ENCODE measurements at regions not wholly inside any gene's neighbourhood (a gene's known extent, or its start where the extent isn't known, plus 50 kb on each side); places are given as distances from the start of the nearest gene placed in this dataset.

DNA sequence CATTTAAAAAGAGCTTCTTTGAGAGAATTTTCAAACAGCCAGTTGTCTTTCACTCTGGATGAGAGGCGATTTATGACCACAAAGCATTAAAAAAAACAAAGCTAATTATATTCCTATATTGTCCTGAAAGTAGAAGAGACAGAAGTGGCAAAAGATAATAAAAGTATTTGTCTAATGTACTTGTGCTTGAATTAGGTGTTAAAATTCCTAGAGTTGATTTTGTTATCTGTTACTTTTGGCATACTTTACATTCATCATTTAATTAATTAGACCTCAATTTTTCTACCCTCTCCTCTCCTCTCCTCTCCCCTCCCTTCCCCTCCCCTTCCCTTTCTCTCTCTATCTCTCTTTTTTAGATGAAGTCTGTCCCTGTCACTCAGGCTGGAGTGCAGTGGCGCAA is 635.1 kb upstream of the ZNF385D start:
- no peaks in the 10 kb centered on the region for H3K27me3 ChIP-seq (ENCODE audit: control insufficient read depth, insufficient read depth, low read length)
- H3K4me3 Mint-ChIP-seq, result no peak overlapping the region
- no peaks in the 10 kb centered on the region for H3K36me3 ChIP-seq (ENCODE audit: control insufficient read depth, insufficient read depth, low read length)
- 92% methylated on average over 1 of the region's 2 CpGs for WGBS (ENCODE audit: insufficient coverage)
- H3K4me1 Mint-ChIP-seq, result no peaks in the 10 kb centered on the region
- no peak for ATAC-seq
- intact Hi-C loops (cut with micrococcal nuclease), result no loop called here
- no peak overlapping the region for H3K4me3 ChIP-seq (ENCODE audit: low read length)
- DNase-seq, result no peak
- peaks cover 2 to 8% of the 10 kb centered on the region in 2 donors for H3K9me3 Mint-ChIP-seq
- no peaks in the 10 kb centered on the region for H3K36me3 Mint-ChIP-seq
- no peaks in the 10 kb centered on the region for H3K4me1 ChIP-seq (ENCODE audit: control insufficient read depth, insufficient read depth, low read length)
- no peak overlapping the region for H3K27ac ChIP-seq (ENCODE audit: low read length)
- H3K27ac Mint-ChIP-seq, result no peak overlapping the region
- H3K27me3 Mint-ChIP-seq (ENCODE audit: low read depth in 2 of 2), result no peaks in the 10 kb centered on the region
- TF ChIP-seq, protein P1, sequence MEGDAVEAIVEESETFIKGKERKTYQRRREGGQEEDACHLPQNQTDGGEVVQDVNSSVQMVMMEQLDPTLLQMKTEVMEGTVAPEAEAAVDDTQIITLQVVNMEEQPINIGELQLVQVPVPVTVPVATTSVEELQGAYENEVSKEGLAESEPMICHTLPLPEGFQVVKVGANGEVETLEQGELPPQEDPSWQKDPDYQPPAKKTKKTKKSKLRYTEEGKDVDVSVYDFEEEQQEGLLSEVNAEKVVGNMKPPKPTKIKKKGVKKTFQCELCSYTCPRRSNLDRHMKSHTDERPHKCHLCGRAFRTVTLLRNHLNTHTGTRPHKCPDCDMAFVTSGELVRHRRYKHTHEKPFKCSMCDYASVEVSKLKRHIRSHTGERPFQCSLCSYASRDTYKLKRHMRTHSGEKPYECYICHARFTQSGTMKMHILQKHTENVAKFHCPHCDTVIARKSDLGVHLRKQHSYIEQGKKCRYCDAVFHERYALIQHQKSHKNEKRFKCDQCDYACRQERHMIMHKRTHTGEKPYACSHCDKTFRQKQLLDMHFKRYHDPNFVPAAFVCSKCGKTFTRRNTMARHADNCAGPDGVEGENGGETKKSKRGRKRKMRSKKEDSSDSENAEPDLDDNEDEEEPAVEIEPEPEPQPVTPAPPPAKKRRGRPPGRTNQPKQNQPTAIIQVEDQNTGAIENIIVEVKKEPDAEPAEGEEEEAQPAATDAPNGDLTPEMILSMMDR (IDR thresholded peaks at IDR 0.05), result no peak
- H3K9me3 ChIP-seq (ENCODE audit: control insufficient read depth, insufficient read depth, low read length), result no peaks in the 10 kb centered on the region

DNA sequence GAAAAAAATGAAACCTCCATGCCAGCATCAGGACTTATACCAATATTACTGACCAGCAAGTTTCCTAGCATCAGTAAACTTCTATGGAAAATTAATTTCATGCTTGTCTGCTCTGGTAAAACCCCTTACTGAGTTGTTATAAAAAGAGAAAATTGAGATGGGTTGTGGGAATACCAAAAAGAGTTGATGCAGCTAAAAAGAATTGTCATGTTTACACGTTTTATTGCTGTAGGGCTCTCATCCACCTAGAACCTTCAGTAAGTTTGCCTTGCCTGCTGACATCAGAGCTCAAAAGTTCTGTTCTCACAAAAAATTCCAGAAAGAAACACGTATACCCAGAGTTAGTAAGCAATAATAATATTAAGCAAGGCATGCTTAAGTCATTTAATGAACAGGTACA is 641.3 kb upstream of the ZNF385D start:
- Mint-ChIP-seq H3K36me3 (no peaks in the 10 kb centered on the region), H3K4me3 (no peak overlapping the region), H3K27ac (no peak overlapping the region), H3K9me3 (peaks cover 0 to 5% of the 10 kb centered on the region in 2 donors), H3K27me3 (ENCODE audit: low read depth in 2 of 2) (no peaks in the 10 kb centered on the region), H3K4me1 (no peaks in the 10 kb centered on the region)
- TF ChIP-seq, protein P1 (IDR thresholded peaks at IDR 0.05), result no peak
- H3K4me3 ChIP-seq (ENCODE audit: low read length), result no peak overlapping the region
- H3K27ac ChIP-seq (ENCODE audit: low read length), result no peak overlapping the region
- DNase-seq, result no peak
- intact Hi-C loops (cut with micrococcal nuclease), result no loop called here
- H3K27me3 ChIP-seq (ENCODE audit: control insufficient read depth, insufficient read depth, low read length), result no peaks in the 10 kb centered on the region
- no peaks in the 10 kb centered on the region for H3K4me1 ChIP-seq (ENCODE audit: control insufficient read depth, insufficient read depth, low read length)
- ATAC-seq, result no peak
- H3K36me3 ChIP-seq (ENCODE audit: control insufficient read depth, insufficient read depth, low read length), result no peaks in the 10 kb centered on the region
- WGBS (ENCODE audit: insufficient coverage), result 87% methylated on average over 2 of the region's 2 CpGs
- no peaks in the 10 kb centered on the region for H3K9me3 ChIP-seq (ENCODE audit: control insufficient read depth, insufficient read depth, low read length)

DNA sequence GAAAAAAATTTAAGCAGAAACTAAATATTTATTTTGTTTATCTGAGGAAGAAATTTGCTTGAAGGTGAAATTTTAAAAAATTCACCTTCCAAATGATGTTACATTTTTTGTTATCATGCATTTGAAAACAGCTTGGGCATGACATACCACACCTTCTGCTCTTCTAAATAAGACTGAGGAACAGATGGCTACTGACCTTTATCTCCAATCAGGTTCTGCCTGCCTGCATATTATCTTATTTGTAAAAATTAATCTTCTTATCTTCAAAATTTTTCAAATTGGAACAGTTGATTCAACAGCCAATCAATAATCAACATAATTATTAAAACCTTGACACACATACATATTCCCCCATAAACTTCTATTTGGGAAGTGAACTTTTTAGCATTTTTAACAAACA is 641.8 kb upstream of the ZNF385D start:
- no peak for ATAC-seq
- H3K27me3 ChIP-seq (ENCODE audit: control insufficient read depth, insufficient read depth, low read length), result no peaks in the 10 kb centered on the region
- Mint-ChIP-seq H3K9me3 (peaks cover 3 to 5% of the 10 kb centered on the region in 2 donors), H3K27me3 (ENCODE audit: low read depth in 2 of 2) (no peaks in the 10 kb centered on the region), H3K4me1 (no peaks in the 10 kb centered on the region), H3K27ac (no peak overlapping the region), H3K4me3 (no peak overlapping the region), H3K36me3 (no peaks in the 10 kb centered on the region)
- H3K27ac ChIP-seq (ENCODE audit: low read length), result no peak overlapping the region
- DNase-seq, result no peak
- no peaks in the 10 kb centered on the region for H3K36me3 ChIP-seq (ENCODE audit: control insufficient read depth, insufficient read depth, low read length)
- TF ChIP-seq, protein P1 (IDR thresholded peaks at IDR 0.05), result no peak
- intact Hi-C loops (cut with micrococcal nuclease), result no loop called here
- H3K9me3 ChIP-seq (ENCODE audit: control insufficient read depth, insufficient read depth, low read length), result no peaks in the 10 kb centered on the region
- H3K4me1 ChIP-seq (ENCODE audit: control insufficient read depth, insufficient read depth, low read length), result no peaks in the 10 kb centered on the region
- H3K4me3 ChIP-seq (ENCODE audit: low read length), result no peak overlapping the region

DNA sequence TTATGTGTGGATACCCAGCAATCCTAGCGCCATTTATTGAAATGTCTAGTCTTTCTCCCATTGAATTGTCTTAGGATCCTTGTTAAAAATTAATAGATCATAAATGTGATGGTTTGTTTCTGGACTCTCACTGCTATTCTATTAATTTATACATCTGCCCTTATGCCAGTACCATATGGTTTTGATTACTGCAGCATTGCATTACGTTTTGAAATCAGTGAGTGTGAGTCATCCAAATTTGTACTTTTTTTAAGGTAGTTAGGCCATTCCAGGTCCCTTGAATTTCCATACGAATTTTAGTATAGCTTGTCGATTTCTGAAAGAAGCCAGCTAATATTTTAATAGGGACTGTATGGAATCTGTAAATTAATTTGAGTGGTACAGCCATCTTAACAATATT is 648.6 kb upstream of the ZNF385D start:
- H3K36me3 Mint-ChIP-seq, result no peaks in the 10 kb centered on the region
- H3K27me3 Mint-ChIP-seq (ENCODE audit: low read depth in 2 of 2), result no peaks in the 10 kb centered on the region
- no peaks in the 10 kb centered on the region for H3K36me3 ChIP-seq (ENCODE audit: control insufficient read depth, insufficient read depth, low read length)
- intact Hi-C loops (cut with micrococcal nuclease), result no loop called here
- TF ChIP-seq, protein P1 (IDR thresholded peaks at IDR 0.05), result no peak
- no peak overlapping the region for H3K27ac ChIP-seq (ENCODE audit: low read length)
- 86% methylated on average over 2 of the region's 4 CpGs for WGBS (ENCODE audit: insufficient coverage)
- H3K27me3 ChIP-seq (ENCODE audit: control insufficient read depth, insufficient read depth, low read length), result no peaks in the 10 kb centered on the region
- H3K4me3 ChIP-seq (ENCODE audit: low read length), result no peak overlapping the region
- no peaks in the 10 kb centered on the region for H3K4me1 ChIP-seq (ENCODE audit: control insufficient read depth, insufficient read depth, low read length)
- H3K4me3 Mint-ChIP-seq, result no peak overlapping the region
- no peak for ATAC-seq
- no peak overlapping the region for H3K27ac Mint-ChIP-seq
- H3K4me1 Mint-ChIP-seq, result no peaks in the 10 kb centered on the region
- no peak for DNase-seq
- peaks cover 11 to 18% of the 10 kb centered on the region in 2 donors for H3K9me3 Mint-ChIP-seq
- H3K9me3 ChIP-seq (ENCODE audit: control insufficient read depth, insufficient read depth, low read length), result no peaks in the 10 kb centered on the region
